ENCODE measurements at regions not wholly inside any gene's neighbourhood (a gene's known extent, or its start where the extent isn't known, plus 50 kb on each side); places are given as distances from the start of the nearest gene placed in this dataset.

DNA sequence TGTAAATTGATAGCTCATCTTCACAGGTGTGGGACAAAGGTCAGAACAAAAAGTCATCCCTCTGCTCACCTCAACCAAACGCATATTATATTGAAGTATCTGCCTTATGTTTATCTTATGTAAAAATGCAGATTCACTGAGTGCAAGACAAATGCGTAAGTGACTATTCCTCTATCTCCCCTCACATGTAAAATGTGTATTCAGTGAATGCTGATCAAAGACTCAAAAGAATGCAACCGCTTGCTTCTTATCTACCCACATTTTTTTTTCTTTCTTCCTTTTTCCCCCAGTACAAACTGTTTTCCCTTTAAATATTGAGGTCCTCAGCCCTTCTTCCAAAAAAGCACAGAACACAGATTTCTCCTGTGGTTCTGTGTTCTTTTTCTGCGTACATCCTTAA is 1882.9 kb downstream of the NCAM2 start:
- no TSS peak for BruUV-seq (replicated peaks)
- ChIA-PET SMC1A (ENCODE audit: uncharacterized antibody, unreplicated experiment) (interaction anchor here (1.0 kb wide), 1 partner anchor 13 kb away, joined by 3 read pairs; no protein-coding TSS in a partner anchor), POLR2A (no interaction called here), CTCF (interaction anchor here (0.7 kb wide), 1 partner anchor 1720 kb away, joined by 6 read pairs; no protein-coding TSS in a partner anchor), RAD21 (ENCODE audit: unreplicated experiment) (no interaction called here)
- no peak overlapping the region for H3K4me3 ChIP-seq
- no peaks in the 10 kb centered on the region for H3K4me1 ChIP-seq (ENCODE audit: control insufficient read depth, insufficient read depth, low read length)
- H3K36me3 ChIP-seq (ENCODE audit: control insufficient read depth in 2 of 2, insufficient read depth in 2 of 2, low read length in 1 of 2) = no peaks in the 10 kb centered on the region
- in situ Hi-C loops (cut with MboI) = no loop called here
- WGBS (ENCODE audit: insufficient coverage, insufficient replicate concordance, low lambda C conversion rate, missing lambda C conversion rate) = 0% methylated on average over 4 of the region's 4 CpGs
- H3K27me3 ChIP-seq (replicated peaks in 1 of 2; ENCODE audit: control insufficient read depth in 2 of 2, insufficient read depth in 2 of 2, low read length in 1 of 2) = no peaks in the 10 kb centered on the region
- no peak overlapping the region for H3K4me2 ChIP-seq (ENCODE audit: control insufficient read depth, insufficient read depth)
- no peak overlapping the region for H2AFZ ChIP-seq (ENCODE audit: control insufficient read depth, low read depth, low read length)
- H3K27ac ChIP-seq (ENCODE audit: control insufficient read depth, insufficient read depth) = no peak overlapping the region
- intact Hi-C loops (cut with micrococcal nuclease; ENCODE audit: unreplicated experiment) = no loop called here
- DNase-seq (ENCODE audit: low read depth, low spot score) (no peak), ATAC-seq (no peak), FAIRE-seq (no peak)
- H3K9me3 ChIP-seq (replicated peaks; ENCODE audit: control insufficient read depth, insufficient read depth, low read length) = no peaks in the 10 kb centered on the region
- H3K9ac ChIP-seq (ENCODE audit: control insufficient read depth, insufficient read depth, low read length) = no peak overlapping the region
- H3K79me2 ChIP-seq (ENCODE audit: control insufficient read depth, insufficient read depth, low read length) = no peaks in the 10 kb centered on the region
- H4K20me1 ChIP-seq (ENCODE audit: control insufficient read depth, insufficient read depth) = no peaks in the 10 kb centered on the region
- TF ChIP-seq TCF7 (IDR thresholded peaks at IDR 0.05; ENCODE audit: borderline replicate concordance) = no peak
- no peak for TF ChIP-seq CHD2 (IDR thresholded peaks at IDR 0.05; ENCODE audit: borderline replicate concordance, low read depth, low read length)

- SMC1A ChIA-PET (ENCODE audit: uncharacterized antibody, unreplicated experiment) = no interaction called here
- no peak for FAIRE-seq
Observed at GRCh38 chr21:22885079-22885478, 1886.9 kb downstream of the NCAM2 start.

More at GRCh38 chr21:22885079-22885478, 1886.9 kb downstream of the NCAM2 start:
- Histone ChIP-seq H3K4me1 (ENCODE audit: control insufficient read depth, insufficient read depth, low read length) (no peaks in the 10 kb centered on the region), H3K36me3 (ENCODE audit: control insufficient read depth in 2 of 2, insufficient read depth in 2 of 2, low read length in 1 of 2) (no peaks in the 10 kb centered on the region), H4K20me1 (ENCODE audit: control insufficient read depth, insufficient read depth) (no peaks in the 10 kb centered on the region), H3K9me3 (replicated peaks; ENCODE audit: control insufficient read depth, insufficient read depth, low read length) (no peaks in the 10 kb centered on the region), H2AFZ (ENCODE audit: control insufficient read depth, low read depth, low read length) (no peak overlapping the region), H3K27me3 (replicated peaks in 1 of 2; ENCODE audit: control insufficient read depth in 2 of 2, insufficient read depth in 2 of 2, low read length in 1 of 2) (no peaks in the 10 kb centered on the region), H3K27ac (ENCODE audit: control insufficient read depth, insufficient read depth) (no peak overlapping the region), H3K79me2 (ENCODE audit: control insufficient read depth, insufficient read depth, low read length) (no peaks in the 10 kb centered on the region), H3K4me2 (ENCODE audit: control insufficient read depth, insufficient read depth) (no peak overlapping the region), H3K4me3 (no peak overlapping the region), H3K9ac (ENCODE audit: control insufficient read depth, insufficient read depth, low read length) (no peak overlapping the region)
- CTCF ChIA-PET = no interaction called here
- intact Hi-C loops (cut with micrococcal nuclease; ENCODE audit: unreplicated experiment) = no loop called here
- POLR2A ChIA-PET = no interaction called here
- no TSS peak for BruUV-seq (replicated peaks)
- in situ Hi-C loops (cut with MboI) = no loop called here
- TF ChIP-seq SIX5 (IDR thresholded peaks at IDR 0.05; ENCODE audit: low read depth, low read length, severe bottlenecking) (no peak), RELA (IDR thresholded peaks at IDR 0.05; ENCODE audit: borderline replicate concordance, partially characterized antibody) (no peak), HDAC6 (IDR thresholded peaks at IDR 0.05; ENCODE audit: unreplicated experiment) (no peak), SIN3A (IDR thresholded peaks at IDR 0.05; ENCODE audit: low read depth, low read length) (no peak), RAD51 (IDR thresholded peaks at IDR 0.05) (no peak), NR2F1 (conservative IDR thresholded peaks at IDR 0.05) (no peak), ZBTB40 (IDR thresholded peaks at IDR 0.05; ENCODE audit: borderline replicate concordance) (no peak), MTA2 (IDR thresholded peaks at IDR 0.05; ENCODE audit: low read depth) (no peak), NR2C2 (IDR thresholded peaks at IDR 0.05; ENCODE audit: borderline replicate concordance, control insufficient read depth, insufficient read length, low read depth) (no peak), JUNB (IDR thresholded peaks at IDR 0.05) (no peak)
- TF ChIP-seq, protein P1, sequence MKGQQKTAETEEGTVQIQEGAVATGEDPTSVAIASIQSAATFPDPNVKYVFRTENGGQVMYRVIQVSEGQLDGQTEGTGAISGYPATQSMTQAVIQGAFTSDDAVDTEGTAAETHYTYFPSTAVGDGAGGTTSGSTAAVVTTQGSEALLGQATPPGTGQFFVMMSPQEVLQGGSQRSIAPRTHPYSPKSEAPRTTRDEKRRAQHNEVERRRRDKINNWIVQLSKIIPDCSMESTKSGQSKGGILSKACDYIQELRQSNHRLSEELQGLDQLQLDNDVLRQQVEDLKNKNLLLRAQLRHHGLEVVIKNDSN (IDR thresholded peaks at IDR 0.05; ENCODE audit: borderline replicate concordance, extremely low read length, insufficient read depth, low read depth, low read length) = no peak
- TF ChIP-seq, protein P2, sequence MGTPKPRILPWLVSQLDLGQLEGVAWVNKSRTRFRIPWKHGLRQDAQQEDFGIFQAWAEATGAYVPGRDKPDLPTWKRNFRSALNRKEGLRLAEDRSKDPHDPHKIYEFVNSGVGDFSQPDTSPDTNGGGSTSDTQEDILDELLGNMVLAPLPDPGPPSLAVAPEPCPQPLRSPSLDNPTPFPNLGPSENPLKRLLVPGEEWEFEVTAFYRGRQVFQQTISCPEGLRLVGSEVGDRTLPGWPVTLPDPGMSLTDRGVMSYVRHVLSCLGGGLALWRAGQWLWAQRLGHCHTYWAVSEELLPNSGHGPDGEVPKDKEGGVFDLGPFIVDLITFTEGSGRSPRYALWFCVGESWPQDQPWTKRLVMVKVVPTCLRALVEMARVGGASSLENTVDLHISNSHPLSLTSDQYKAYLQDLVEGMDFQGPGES (IDR thresholded peaks at IDR 0.05) = no peak
- 1% methylated on average over 4 of the region's 4 CpGs for WGBS (ENCODE audit: insufficient coverage, insufficient replicate concordance, low lambda C conversion rate, missing lambda C conversion rate)
- RAD21 ChIA-PET (ENCODE audit: unreplicated experiment) = no interaction called here
- DNase-seq (ENCODE audit: low read depth, low spot score) (no peak), ATAC-seq (no peak)
